GM19463 (cell line): ENCODE measurements at regions not wholly inside any gene's neighbourhood (a gene's known extent, or its start where the extent isn't known, plus 50 kb on each side); places are given as distances from the start of the nearest gene placed in this dataset.
"Not testable (repeated sequence)": the region's sequence is repeated elsewhere in the genome, so short reads cannot be mapped to it uniquely, and the experiment has no call there.

Experiments used
- ATAC-seq: cut with Tn5 transposase; IDR thresholded peaks from one replicate; pipeline ENCODE4 v1.9.1; 2021; ENCODE audit warnings: mild to moderate bottlenecking, moderate library complexity; ENCODE audit not compliant: unreplicated experiment

GRCh38 chr12:115378291-115378690 lies 694.3 kb upstream of the TBX3 start:
- ATAC-seq: no peak

GRCh38 chr12:115377779-115378178 lies 693.8 kb upstream of the TBX3 start:
- ATAC-seq: no peak

GRCh38 chr12:115377230-115377629 lies 693.3 kb upstream of the TBX3 start:
- no peak for ATAC-seq

- peak; percentile 91 for ATAC-seq
Observed at GRCh38 chr12:115375186-115375991, 691.4 kb upstream of the TBX3 start.

- peak; percentile 10 for ATAC-seq
Observed at GRCh38 chr12:115374480-115375185, 690.7 kb upstream of the TBX3 start.

GRCh38 chr12:115371711-115372110 lies 687.7 kb upstream of the TBX3 start:
- ATAC-seq: no peak

- ATAC-seq: no peak
Observed at GRCh38 chr12:115370650-115371049, 686.7 kb upstream of the TBX3 start.

GRCh38 chr12:115370207-115370606 lies 686.2 kb upstream of the TBX3 start:
- no peak for ATAC-seq

GRCh38 chr12:115366277-115366676 lies 682.3 kb upstream of the TBX3 start:
- ATAC-seq: not testable (repeated sequence)

- ATAC-seq: not testable (repeated sequence)
Observed at GRCh38 chr12:115365765-115366164, 681.8 kb upstream of the TBX3 start.

GRCh38 chr12:115364921-115365320 lies 680.9 kb upstream of the TBX3 start:
- ATAC-seq: no peak

- ATAC-seq: no peak
Observed at GRCh38 chr12:115362339-115362976, 678.5 kb upstream of the TBX3 start.

GRCh38 chr12:115357681-115358080 lies 673.7 kb upstream of the TBX3 start:
- ATAC-seq: no peak

- no peak for ATAC-seq
Observed at GRCh38 chr12:115355301-115355700, 671.3 kb upstream of the TBX3 start.

GRCh38 chr12:115354007-115354890 lies 670.3 kb upstream of the TBX3 start:
- ATAC-seq: peak; percentile 53

- no peak for ATAC-seq
Observed at GRCh38 chr12:115353467-115353866, 669.5 kb upstream of the TBX3 start.

GRCh38 chr12:115351514-115352077 lies 667.6 kb upstream of the TBX3 start:
- no peak for ATAC-seq

GRCh38 chr12:115349711-115350110 lies 665.7 kb upstream of the TBX3 start:
- no peak for ATAC-seq

GRCh38 chr12:115348301-115348700 lies 664.3 kb upstream of the TBX3 start:
- ATAC-seq: no peak

GRCh38 chr12:115343601-115344000 lies 659.6 kb upstream of the TBX3 start:
- ATAC-seq: no peak
